NOMO-1 treated with DMSO at 0.1 percent for 48 hours (cell line): ENCODE measurements at regions not wholly inside any gene's neighbourhood (a gene's known extent, or its start where the extent isn't known, plus 50 kb on each side); places are given as distances from the start of the nearest gene placed in this dataset.
"Not testable (repeated sequence)": the region's sequence is repeated elsewhere in the genome, so short reads cannot be mapped to it uniquely, and the experiment has no call there.

Experiments used
- DNase-seq: peaks from one replicate; lab custom pipeline; 2025; ENCODE audit not compliant: unreplicated experiment; lab: John Stamatoyannopoulos, UW

- DNase-seq, result peak; percentile 35
Measured at GRCh38 chr6:17182961-17183360, 81.1 kb downstream of the STMND1 start.

- no peak for DNase-seq
Measured at GRCh38 chr6:17186925-17187324, 85.1 kb downstream of the STMND1 start.

- DNase-seq, result no peak
Measured at GRCh38 chr6:17193106-17193775, 87.9 kb upstream of the RBM24 start.

- no peak for DNase-seq
Measured at GRCh38 chr6:17197607-17198006, 83.6 kb upstream of the RBM24 start.

- DNase-seq, result no peak
Measured at GRCh38 chr6:17200395-17200794, 80.8 kb upstream of the RBM24 start.

GRCh38 chr6:17202526-17202925 lies 78.6 kb upstream of the RBM24 start:
- DNase-seq, result no peak

GRCh38 chr6:17204533-17204932 lies 76.6 kb upstream of the RBM24 start:
- peak; percentile 6 for DNase-seq

GRCh38 chr6:17206566-17207072 lies 74.5 kb upstream of the RBM24 start:
- no peak for DNase-seq

- DNase-seq, result no peak
Measured at GRCh38 chr6:17207281-17207680, 73.9 kb upstream of the RBM24 start.

- no peak for DNase-seq
Measured at GRCh38 chr6:17210683-17211082, 70.5 kb upstream of the RBM24 start.

- no peak for DNase-seq
Measured at GRCh38 chr6:17211101-17211500, 70.1 kb upstream of the RBM24 start.

GRCh38 chr6:17212546-17213371 lies 68.4 kb upstream of the RBM24 start:
- no peak for DNase-seq

GRCh38 chr6:17214106-17214505 lies 67.1 kb upstream of the RBM24 start:
- DNase-seq, result no peak

GRCh38 chr6:17216972-17217371 lies 64.2 kb upstream of the RBM24 start:
- not testable (repeated sequence) for DNase-seq

GRCh38 chr6:17218023-17218748 lies 63.0 kb upstream of the RBM24 start:
- DNase-seq, result no peak

- no peak for DNase-seq
Measured at GRCh38 chr6:17218749-17219093, 62.4 kb upstream of the RBM24 start.

- peak; percentile 20 for DNase-seq
Measured at GRCh38 chr6:17219098-17219497, 62.1 kb upstream of the RBM24 start.

- DNase-seq, result no peak
Measured at GRCh38 chr6:17220040-17220910, 60.9 kb upstream of the RBM24 start.

- no peak for DNase-seq
Measured at GRCh38 chr6:17224056-17224455, 57.1 kb upstream of the RBM24 start.

- not testable (repeated sequence) for DNase-seq
Measured at GRCh38 chr6:17224501-17224900, 56.7 kb upstream of the RBM24 start.
